Coronary artery (tissue), 2 donors: ENCODE measurements at regions not wholly inside any gene's neighbourhood (a gene's known extent, or its start where the extent isn't known, plus 50 kb on each side); places are given as distances from the start of the nearest gene placed in this dataset.

Source experiments
- DNase-seq: peaks from one replicate; pipeline ENCODE4 v3.0.0-alpha.2; 2017; ENCODE audit warnings: low spot score
- H3K27ac ChIP-seq, 2 donors: fragments of 200-600 bp; sonication (generic); one replicate each; pipeline ENCODE4 v1.5.1; 2016 to 2019
- H3K4me3 ChIP-seq: fragments of 200-600 bp; sonication (generic); 2 replicates; pipeline ENCODE4 v1.5.1; 2016; ENCODE audit warnings: mild to moderate bottlenecking, moderate library complexity
- TF ChIP-seq, protein P1 (sequence below): fragments of 200-600 bp; sonication (generic); IDR thresholded peaks from one replicate; pipeline ENCODE4 v1.5.1; 2019; ENCODE audit warnings: antibody characterized with exemption

DNA sequence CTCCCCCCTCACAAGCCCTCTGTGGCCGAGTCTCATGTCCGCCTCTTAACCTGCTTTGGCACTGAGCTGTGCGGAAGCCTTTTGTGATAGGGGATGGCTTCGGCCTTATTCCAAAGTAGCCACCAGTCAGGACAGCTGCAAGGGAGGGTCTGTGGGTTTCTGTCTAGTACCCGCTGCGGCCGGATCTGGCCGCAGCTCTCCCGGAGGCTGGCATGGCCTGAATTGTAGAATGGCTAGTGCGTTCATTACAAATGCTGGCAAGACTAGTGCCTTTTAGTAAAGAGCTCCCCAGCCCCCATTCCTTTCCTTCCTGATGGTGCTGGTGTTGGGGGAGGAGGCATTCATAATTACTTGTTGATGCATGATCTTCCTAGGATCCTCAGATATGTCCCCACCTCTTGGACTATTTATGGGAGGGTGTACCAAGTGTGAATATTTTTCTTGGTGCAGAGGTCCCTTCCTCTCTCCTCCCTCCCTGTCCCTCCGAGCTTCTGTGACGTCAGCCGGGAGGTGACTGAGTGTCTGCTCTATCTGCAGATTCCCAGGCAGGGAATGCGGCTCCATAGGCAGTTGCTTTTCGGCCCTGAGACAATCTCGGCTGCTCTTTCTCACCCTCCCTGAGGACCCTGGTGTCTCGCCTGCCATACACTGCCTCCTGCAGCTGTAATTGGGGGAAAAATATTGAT lies 108.7 kb upstream of the E2F8 start:
- Histone ChIP-seq H3K27ac (no peak overlapping the region), H3K4me3 (no peak overlapping the region)
- TF ChIP-seq, protein P1, sequence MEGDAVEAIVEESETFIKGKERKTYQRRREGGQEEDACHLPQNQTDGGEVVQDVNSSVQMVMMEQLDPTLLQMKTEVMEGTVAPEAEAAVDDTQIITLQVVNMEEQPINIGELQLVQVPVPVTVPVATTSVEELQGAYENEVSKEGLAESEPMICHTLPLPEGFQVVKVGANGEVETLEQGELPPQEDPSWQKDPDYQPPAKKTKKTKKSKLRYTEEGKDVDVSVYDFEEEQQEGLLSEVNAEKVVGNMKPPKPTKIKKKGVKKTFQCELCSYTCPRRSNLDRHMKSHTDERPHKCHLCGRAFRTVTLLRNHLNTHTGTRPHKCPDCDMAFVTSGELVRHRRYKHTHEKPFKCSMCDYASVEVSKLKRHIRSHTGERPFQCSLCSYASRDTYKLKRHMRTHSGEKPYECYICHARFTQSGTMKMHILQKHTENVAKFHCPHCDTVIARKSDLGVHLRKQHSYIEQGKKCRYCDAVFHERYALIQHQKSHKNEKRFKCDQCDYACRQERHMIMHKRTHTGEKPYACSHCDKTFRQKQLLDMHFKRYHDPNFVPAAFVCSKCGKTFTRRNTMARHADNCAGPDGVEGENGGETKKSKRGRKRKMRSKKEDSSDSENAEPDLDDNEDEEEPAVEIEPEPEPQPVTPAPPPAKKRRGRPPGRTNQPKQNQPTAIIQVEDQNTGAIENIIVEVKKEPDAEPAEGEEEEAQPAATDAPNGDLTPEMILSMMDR: no peak
- no peak for DNase-seq

DNA sequence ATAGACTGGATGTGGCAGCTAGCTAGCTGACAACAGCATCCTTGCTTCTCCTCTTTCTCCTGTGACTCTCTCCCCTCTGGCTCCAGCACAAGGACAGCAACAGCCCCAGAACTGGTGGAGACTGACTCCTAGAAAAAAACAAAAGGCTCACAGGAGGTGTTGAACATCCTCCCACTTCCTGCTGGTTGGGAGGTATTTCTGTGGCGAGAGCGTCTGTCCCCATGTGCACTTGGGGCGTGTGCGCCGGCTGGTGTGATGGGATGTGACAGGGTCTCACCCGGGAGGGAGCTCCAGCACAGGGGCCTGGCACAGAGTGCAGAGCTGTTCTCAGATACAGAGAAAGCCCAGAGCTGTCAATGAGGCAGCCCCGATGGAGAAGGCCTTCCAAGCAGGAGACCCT lies 107.2 kb upstream of the E2F8 start:
- no peak overlapping the region for H3K4me3 ChIP-seq
- TF ChIP-seq, protein P1: no peak
- no peak for DNase-seq
- no peak overlapping the region for H3K27ac ChIP-seq

DNA sequence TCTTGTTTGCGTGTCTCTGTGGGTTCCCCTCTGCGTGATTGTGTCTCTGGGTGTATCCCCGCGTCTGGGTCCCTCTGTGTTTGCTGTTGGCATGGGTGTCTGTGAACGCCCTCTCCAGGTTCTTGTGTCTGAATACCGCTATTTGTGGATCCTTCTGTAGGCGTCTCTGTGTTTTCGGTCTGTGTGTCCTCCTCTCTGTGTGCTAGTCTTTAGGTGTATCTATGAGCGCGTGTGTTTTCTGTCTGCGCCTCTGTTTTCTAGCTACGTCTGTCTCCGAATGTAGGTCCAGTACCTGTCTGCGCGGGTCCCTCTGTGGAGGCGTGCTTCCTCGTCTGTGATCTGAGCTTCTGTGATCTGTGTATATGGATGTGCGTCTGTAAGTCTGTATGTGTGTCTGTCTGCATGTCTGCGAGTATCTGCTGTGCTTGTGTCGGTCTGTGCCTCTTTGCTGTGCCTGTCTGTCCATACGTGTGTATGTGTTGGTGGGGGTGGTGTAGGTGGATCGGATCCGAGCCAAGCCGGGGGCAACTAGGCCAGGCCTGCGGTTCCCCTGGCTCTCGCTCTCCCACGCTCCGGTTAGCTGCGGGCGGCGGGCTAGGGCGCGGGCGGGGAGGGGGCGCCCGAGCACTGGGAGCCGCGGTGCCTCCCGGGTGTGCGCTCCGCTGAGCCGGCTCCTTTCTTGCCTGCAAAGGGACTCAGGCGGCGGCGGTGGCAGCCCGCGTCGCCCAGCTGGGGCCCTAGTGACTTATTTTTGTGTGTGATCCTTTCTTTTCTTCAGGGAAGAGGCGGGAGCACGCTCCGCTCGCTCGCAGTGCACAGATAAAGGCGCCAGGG lies 105.3 kb upstream of the E2F8 start:
- Histone ChIP-seq H3K4me3 (peak overlapping the region; percentile 74), H3K27ac (peak overlapping the region in 1 of 2 donors; percentile 2)
- TF ChIP-seq, protein P1: no peak
- no peak for DNase-seq

DNA sequence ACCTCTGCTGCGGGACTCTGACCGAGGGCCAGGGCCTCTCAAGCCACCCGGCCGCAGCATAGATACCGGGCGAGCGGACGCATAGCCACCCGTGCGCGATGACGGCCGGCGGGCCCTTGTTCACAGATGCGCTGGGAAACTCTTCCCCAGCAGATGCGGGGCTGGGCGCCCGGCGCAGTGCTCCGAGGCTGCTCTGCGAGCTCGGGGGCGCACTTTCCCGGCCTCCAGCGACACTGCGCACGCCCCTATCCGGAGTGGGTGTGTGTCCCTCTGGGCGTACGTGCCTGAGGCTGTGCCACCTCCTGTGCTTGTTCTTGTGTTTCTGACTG lies 104.7 kb upstream of the E2F8 start:
- Histone ChIP-seq H3K4me3 (peak overlapping the region; percentile 74), H3K27ac (peak overlapping the region in 1 of 2 donors; percentile 2)
- TF ChIP-seq, protein P1: no peak
- DNase-seq: no peak

DNA sequence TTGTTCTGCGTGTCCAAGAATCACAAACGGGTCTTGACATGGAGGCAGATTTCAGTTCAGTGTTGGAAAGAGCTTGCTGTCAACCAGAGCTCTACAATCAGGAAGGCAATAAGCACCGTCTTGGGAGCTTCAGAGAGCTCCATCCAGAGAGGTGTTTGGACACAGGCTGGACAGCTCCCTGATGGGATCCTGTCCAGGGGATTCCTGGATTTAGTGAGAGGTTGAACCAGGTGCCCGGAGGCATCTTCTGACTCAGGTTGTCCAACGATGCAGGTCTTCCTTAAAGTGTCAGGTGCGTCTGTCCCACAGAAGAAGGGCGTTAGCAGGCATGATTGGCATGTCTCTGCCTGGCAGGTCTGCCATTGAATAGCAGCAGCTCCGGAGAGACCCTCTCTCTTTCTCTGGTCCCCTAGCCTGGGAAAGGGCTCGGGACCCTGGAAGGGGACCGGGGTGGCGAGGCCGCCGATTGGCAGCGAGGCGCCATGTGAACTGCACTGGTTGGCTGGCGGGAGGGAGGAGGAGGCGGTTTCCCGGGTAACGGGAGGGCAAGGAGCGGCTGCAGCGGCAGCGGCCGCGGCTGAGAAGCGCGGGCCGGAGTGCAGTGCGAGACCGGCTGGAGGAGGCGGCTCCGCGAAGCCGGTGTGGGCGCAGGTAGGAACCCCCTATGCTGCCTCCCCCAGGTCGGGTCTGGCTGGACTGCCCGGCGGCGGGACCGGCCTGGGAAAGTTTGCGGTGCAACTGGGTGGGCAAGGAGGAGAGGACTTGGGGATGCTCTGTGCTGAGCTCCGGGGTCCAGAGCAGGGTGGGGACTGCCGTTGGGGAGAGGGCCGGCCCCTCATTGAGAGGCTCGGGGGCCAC lies 104.1 kb upstream of the E2F8 start:
- TF ChIP-seq, protein P1: no peak
- DNase-seq: no peak
- Histone ChIP-seq H3K4me3 (peak overlapping the region; percentile 74), H3K27ac (peak overlapping the region in 1 of 2 donors; percentile 2)

DNA sequence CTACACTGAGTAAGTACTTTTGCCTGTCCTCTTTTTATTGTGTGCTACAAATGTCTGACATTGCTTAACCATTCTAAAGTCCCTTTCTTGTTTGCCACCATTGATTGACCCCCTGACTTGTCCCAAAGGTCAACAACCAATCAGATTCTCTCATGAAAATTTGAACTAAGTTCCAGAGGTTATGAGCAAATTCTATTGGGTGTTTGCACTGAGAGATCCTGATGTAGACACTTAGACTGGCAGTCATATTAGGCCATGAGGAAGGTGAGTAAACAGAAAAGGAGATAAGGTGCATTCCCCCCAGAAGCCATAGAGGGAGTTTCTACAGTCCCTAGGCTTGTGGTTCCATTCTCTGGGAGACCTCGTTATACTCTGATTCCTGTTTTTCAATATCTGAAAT lies 101.3 kb upstream of the E2F8 start:
- Histone ChIP-seq H3K27ac (no peak overlapping the region), H3K4me3 (no peak overlapping the region)
- TF ChIP-seq, protein P1: no peak
- DNase-seq: no peak
